Amniotic epithelial cell (primary cell): ENCODE measurements at regions not wholly inside any gene's neighbourhood (a gene's known extent, or its start where the extent isn't known, plus 50 kb on each side); places are given as distances from the start of the nearest gene placed in this dataset.

Experiments used
- DNase-seq: peaks from one replicate; pipeline ENCODE4 v3.0.0-alpha.2; 2010; ENCODE audit warnings: low read depth

GRCh38 chr2:66890166-66890742 lies 455.3 kb downstream of the MEIS1 start:
- no peak for DNase-seq

GRCh38 chr2:66895206-66895605 lies 460.3 kb downstream of the MEIS1 start:
- peak; percentile 63 for DNase-seq

- DNase-seq: no peak
These were observed 461.2 kb downstream of the MEIS1 start for GRCh38 chr2:66896131-66896530.

GRCh38 chr2:66897181-66897580 lies 462.3 kb downstream of the MEIS1 start:
- DNase-seq: no peak

- no peak for DNase-seq
These were observed 462.8 kb downstream of the MEIS1 start for GRCh38 chr2:66897691-66898150.

- no peak for DNase-seq
These were observed 464.2 kb downstream of the MEIS1 start for GRCh38 chr2:66899109-66899508.

- DNase-seq: no peak
These were observed 464.7 kb downstream of the MEIS1 start for GRCh38 chr2:66899648-66900047.

- DNase-seq: no peak
These were observed 466.4 kb downstream of the MEIS1 start for GRCh38 chr2:66901344-66901743.

- peak; percentile 19 for DNase-seq
These were observed 468.3 kb downstream of the MEIS1 start for GRCh38 chr2:66903183-66903582.

- DNase-seq: no peak
These were observed 469.0 kb downstream of the MEIS1 start for GRCh38 chr2:66903745-66904465.

- DNase-seq: peak; percentile 47
These were observed 480.3 kb downstream of the MEIS1 start for GRCh38 chr2:66915237-66915636.

GRCh38 chr2:66919286-66919685 lies 477.8 kb upstream of the ETAA1 start:
- no peak for DNase-seq

- no peak for DNase-seq
These were observed 476.7 kb upstream of the ETAA1 start for GRCh38 chr2:66920415-66920814.

- DNase-seq: peak; percentile 76
These were observed 472.0 kb upstream of the ETAA1 start for GRCh38 chr2:66925128-66925527.

- peak; percentile 44 for DNase-seq
These were observed 470.5 kb upstream of the ETAA1 start for GRCh38 chr2:66926594-66927112.

- peak; percentile 83 for DNase-seq
These were observed 467.3 kb upstream of the ETAA1 start for GRCh38 chr2:66929632-66930338.

GRCh38 chr2:66930339-66931220 lies 466.6 kb upstream of the ETAA1 start:
- DNase-seq: no peak

GRCh38 chr2:66938471-66938967 lies 458.6 kb upstream of the ETAA1 start:
- no peak for DNase-seq

- no peak for DNase-seq
These were observed 457.1 kb upstream of the ETAA1 start for GRCh38 chr2:66940080-66940479.

GRCh38 chr2:66948234-66948633 lies 448.9 kb upstream of the ETAA1 start:
- no peak for DNase-seq

- peak; percentile 90 for DNase-seq
These were observed 439.9 kb upstream of the ETAA1 start for GRCh38 chr2:66957198-66957597.

GRCh38 chr2:66957677-66958076 lies 439.5 kb upstream of the ETAA1 start:
- DNase-seq: no peak
